GM10847 (cell line): ENCODE measurements at regions not wholly inside any gene's neighbourhood (a gene's known extent, or its start where the extent isn't known, plus 50 kb on each side); places are given as distances from the start of the nearest gene placed in this dataset.

ENCODE experiments used
- POLR2A ChIP-seq: IDR thresholded peaks from 2 replicates; pipeline ENCODE4 v1.6.1; 2011; ENCODE audit not compliant: insufficient read length; ENCODE audit errors: extremely low read depth

- TF ChIP-seq POLR2A: no peak
Observed at GRCh38 chr14:71555654-71556559, 376.3 kb upstream of the RGS6 start.

GRCh38 chr14:71556730-71557129 lies 375.5 kb upstream of the RGS6 start:
- TF ChIP-seq POLR2A: no peak

GRCh38 chr14:71557351-71557750 lies 374.9 kb upstream of the RGS6 start:
- no peak for TF ChIP-seq POLR2A

DNA sequence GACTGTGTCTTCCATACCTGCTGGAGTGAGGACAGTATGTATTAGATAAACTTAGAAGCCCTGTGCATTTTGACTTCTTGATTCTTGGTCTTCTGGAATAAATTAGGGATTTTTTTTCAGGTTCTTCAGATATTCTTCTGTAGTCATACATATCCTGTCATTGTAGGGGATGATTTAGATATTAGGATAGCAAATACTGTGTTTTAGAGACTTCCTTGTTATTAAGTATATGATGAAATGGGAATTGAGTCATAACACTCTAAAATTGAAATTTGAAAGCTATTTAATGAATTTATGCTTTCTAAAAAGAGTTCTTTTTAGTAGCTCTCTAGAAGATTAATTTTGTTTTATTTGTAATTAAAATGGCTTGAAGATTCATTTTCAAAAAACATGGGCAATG lies 371.5 kb upstream of the RGS6 start:
- no peak for TF ChIP-seq POLR2A

DNA sequence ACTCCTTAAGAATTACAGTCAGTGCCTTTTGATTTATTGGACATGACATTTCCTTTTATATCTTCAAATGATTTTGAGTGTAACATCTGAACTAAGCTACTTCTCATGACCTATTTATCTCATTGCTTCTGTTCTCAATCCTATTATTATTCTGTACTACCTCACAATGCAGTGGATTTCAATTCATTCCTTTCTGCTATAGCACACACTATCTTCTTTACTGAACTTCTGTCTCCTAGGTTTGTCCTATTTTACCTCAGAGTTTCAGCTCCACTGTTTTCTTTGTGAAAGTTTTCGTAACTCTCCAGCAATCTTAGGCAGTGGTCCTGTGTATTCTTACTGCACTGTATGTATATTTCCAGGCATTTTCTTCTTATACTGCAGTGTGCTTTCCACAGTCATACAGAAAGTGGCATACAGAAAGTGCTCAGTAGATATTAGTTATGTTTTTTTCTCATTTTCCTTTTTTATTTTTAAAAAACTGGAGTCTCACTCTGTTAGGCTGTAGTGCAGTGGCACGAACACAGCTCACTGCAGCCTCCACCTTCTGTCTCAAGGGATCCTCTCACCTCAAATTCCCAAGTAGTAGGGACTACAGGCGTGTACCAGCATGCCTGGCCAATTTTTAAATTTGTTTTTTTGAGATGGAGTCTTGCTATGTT lies 368.6 kb upstream of the RGS6 start:
- TF ChIP-seq POLR2A: no peak

GRCh38 chr14:71566276-71566675 lies 366.0 kb upstream of the RGS6 start:
- no peak for TF ChIP-seq POLR2A

GRCh38 chr14:71574976-71575375 lies 357.3 kb upstream of the RGS6 start:
- TF ChIP-seq POLR2A: no peak

DNA sequence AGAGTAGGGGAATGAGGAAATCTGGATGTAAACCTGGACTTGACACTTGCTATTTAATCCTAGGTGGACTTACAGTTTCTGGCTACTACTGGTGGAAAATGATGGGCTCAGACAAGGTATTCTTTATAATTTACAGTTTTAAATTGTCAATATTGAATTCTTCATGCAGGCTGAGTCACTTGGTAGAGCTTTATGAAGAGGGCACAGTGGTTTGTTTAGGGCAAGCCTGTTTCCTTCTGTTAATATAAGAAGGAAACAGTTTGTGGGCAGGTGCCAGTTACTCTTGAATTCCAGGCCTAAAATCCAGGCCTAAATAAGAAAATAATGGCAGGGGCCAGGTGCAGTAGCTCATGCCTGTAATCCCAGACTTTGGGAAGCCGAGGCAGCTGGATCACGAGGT lies 355.8 kb upstream of the RGS6 start:
- TF ChIP-seq POLR2A: no peak

DNA sequence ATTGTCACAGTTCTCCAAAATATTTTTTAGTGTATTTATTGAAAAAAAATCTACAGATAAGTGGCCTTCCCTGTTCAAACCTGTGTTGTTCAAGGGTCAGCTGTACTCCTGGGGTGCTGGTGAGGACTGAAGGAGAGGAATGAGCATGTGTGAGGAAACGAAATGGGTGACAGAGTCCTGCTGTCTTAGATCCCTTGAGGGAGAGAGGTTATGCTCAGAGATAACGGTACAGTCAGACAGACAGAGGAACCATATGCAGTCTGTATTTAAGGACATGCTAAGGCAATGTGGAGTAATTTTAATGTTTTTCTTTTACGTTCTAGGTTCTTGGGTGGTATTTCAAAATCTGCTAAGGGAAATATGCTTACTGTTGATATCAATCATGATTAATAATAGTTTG lies 352.9 kb upstream of the RGS6 start:
- TF ChIP-seq POLR2A: no peak

DNA sequence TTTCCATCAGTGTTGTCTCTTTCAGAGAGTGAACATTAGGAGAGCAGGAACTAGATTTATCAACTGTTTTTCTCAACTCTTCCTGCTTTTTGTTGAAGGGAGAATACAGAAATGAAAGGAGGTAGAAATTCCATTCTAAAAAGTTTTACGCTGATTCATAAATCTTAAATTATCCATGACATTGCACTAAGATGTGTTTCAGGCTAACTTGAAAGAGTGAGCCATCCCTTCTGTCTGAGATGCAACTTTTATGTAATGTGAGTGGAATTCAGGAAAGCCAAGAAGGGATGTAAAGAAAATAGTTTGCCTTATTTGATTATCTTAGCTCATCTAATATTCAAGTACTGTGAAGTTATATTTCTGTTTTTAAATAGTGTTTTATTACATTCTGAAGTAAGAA lies 349.5 kb upstream of the RGS6 start:
- TF ChIP-seq POLR2A: no peak

- TF ChIP-seq POLR2A: no peak
Observed at GRCh38 chr14:71583194-71583593, 349.0 kb upstream of the RGS6 start.

DNA sequence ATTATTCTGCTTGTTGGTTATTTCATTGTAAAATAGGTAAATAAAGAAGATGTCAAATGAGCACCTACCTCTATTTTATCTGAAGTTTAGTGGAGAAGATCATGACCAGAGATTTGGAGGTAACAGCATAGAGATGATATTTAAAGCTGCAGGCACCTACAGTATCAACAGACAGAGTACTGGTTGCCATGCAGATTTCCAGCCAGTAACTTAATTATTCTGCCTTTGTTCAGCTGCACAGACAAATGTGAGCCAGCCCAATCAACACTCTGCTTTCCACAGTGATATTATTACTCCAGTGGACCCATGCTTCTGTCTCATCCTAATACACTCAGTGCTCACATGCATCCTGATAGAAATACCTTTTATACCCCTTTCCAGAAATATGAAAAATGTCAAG lies 348.5 kb upstream of the RGS6 start:
- no peak for TF ChIP-seq POLR2A

DNA sequence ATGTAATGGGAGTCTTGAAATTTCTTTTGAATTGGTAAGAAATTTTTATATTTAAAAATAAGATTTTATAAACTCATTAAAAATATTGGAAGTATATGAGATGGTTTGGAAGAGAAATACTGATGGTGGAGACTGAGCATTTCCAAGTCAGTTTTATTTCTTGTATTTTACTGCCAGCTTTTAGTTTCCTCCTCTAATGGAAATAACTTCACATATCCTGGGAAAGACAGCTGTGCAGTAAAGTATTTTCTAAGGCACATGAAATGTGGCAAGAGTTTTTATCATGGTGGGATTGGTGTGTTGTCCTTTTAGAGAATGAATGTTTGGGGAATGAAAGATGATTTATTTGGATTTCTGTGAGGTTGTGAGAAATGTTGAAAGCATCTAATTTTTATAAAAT lies 346.9 kb upstream of the RGS6 start:
- TF ChIP-seq POLR2A: no peak

DNA sequence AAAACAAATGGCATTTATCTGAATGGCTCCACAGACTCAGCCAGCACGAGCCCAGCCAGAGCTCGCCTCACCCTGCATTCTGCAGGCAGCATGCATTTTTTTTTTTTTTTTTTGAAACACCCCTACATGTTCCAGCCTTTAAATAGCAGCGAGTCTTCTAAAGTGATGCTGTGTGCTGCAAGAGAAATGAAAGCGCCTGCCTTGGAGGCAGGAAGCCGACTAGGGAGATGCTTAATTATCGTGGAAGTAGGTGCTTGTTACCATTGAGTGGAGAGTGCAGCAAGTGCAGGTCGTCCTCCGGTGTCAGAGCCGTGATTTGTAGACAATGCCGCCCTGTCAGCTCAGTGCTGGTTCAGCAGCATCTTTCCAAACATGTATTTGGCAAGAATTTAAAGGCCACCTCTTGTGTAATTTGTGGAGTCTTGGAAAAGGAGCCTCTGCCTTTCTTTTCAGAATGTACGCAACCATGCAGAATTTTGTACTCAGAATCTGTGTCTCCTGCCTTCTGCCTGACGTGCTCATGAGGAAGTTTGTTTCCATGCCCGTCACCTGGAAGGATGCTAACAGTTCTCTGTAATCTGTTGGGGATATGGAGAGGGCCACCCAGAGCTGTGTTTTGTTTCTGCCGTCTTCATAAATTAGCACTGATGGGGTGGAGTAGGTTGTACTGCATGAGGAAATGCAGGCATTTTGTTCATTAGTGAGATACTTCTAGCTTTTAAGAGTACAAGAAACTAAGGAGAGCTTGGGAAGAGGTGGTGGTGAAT lies 345.9 kb upstream of the RGS6 start:
- no peak for TF ChIP-seq POLR2A

DNA sequence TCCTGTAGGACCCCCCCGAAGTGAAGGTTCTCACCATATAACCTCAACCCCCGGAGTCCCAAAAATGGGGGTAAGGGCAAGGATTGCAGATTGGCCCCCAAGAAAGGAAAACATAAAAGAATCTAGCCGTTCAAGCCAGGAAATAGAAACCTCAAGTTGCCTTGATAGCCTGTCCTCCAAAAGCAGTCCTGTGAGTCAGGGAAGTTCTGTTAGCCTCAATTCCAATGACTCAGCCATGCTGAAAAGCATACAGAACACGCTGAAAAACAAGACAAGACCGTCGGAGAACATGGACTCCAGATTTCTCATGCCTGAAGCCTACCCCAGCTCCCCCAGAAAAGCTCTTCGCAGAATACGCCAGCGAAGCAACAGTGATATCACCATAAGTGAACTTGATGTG lies 344.2 kb upstream of the RGS6 start:
- no peak for TF ChIP-seq POLR2A
